ENCODE measurements at regions not wholly inside any gene's neighbourhood (a gene's known extent, or its start where the extent isn't known, plus 50 kb on each side); places are given as distances from the start of the nearest gene placed in this dataset.
A peak's percentile ranks its signal among the peaks of the same experiment; 100 is the strongest.

DNA sequence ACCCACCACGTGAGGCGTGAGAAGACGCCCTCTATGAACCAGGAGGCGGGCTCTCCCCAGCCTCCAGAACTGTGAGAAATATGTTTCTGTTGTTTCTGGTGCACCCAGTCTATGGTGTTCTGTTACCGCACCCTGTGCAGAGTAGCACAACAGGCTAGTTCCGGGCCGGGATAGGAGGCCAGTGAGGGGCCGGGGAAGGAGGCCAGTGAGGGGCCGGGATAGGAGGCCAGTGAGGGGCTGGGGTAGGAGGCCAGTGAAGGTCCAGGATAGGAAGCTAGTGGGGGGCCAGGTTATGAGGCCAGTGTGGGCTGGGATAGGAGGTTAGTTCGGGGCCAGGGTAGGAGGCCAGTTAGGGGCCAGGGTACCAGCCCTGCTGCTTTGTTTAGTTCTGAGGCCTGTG, 204.6 kb downstream of the BARX2 start:
- WGBS, 2 donors = 85 to 90% methylated on average over 10 of the region's 10 CpGs
- intact Hi-C loops (cut with DNase I) = no loop called here
- ATAC-seq (ENCODE audit: low FRiP score) = peak; percentile 79

DNA sequence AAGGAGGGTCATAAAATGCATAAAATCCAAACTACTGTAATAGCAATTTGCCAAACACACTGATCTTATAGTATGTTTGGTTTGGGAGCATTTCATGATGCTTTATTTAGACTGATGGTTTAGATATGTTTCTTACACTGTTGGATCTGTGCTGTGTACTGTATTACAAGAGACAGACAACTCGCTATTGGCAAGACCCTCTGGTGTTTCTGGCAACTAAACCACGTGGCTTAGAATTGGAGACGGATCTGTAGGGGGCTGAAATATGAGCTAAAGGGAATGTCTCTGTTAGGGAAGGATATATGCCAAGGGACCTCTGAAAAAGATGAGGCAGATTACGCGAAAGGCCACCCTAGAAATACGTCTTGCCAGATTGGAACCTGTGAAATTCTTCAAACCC, 208.7 kb downstream of the BARX2 start:
- Histone ChIP-seq H3K27ac (ENCODE audit: low read depth in 1 of 2, low read length in 2 of 2) (no peak overlapping the region), H3K9me3 (ENCODE audit: control insufficient read depth, low read length) (no peaks in the 10 kb centered on the region), H3K4me3 (ENCODE audit: low read length in 2 of 2) (no peak overlapping the region), H3K4me1 (ENCODE audit: control insufficient read depth in 1 of 2, insufficient read depth in 2 of 2, low read length in 2 of 2) (no peaks in the 10 kb centered on the region), H3K27me3 (ENCODE audit: control insufficient read depth in 1 of 2, insufficient read depth in 2 of 2, low read length in 1 of 2) (no peaks in the 10 kb centered on the region), H3K36me3 (ENCODE audit: control insufficient read depth in 1 of 2, insufficient read depth in 2 of 2, low read length in 1 of 2) (no peaks in the 10 kb centered on the region)
- 39 to 40% methylated on average over 6 of the region's 6 CpGs for WGBS, 2 donors
- ATAC-seq (ENCODE audit: low FRiP score) = no peak
- intact Hi-C loops (cut with DNase I) = no loop called here
- no peak for DNase-seq

More for the DNA sequence above, 204.6 kb downstream of the BARX2 start:
- H3K4me1 ChIP-seq (ENCODE audit: control insufficient read depth in 1 of 2, insufficient read depth in 2 of 2, low read length in 2 of 2) = no peaks in the 10 kb centered on the region
- H3K9me3 ChIP-seq (ENCODE audit: control insufficient read depth, low read length) = no peaks in the 10 kb centered on the region
- no peaks in the 10 kb centered on the region for H3K27me3 ChIP-seq (ENCODE audit: control insufficient read depth in 1 of 2, insufficient read depth in 2 of 2, low read length in 1 of 2)
- H3K27ac ChIP-seq (ENCODE audit: low read depth in 1 of 2, low read length in 2 of 2) = no peak overlapping the region
- no peak for DNase-seq
- no peak overlapping the region for H3K4me3 ChIP-seq (ENCODE audit: low read length in 2 of 2)
- H3K36me3 ChIP-seq (ENCODE audit: control insufficient read depth in 1 of 2, insufficient read depth in 2 of 2, low read length in 1 of 2) = no peaks in the 10 kb centered on the region

DNA sequence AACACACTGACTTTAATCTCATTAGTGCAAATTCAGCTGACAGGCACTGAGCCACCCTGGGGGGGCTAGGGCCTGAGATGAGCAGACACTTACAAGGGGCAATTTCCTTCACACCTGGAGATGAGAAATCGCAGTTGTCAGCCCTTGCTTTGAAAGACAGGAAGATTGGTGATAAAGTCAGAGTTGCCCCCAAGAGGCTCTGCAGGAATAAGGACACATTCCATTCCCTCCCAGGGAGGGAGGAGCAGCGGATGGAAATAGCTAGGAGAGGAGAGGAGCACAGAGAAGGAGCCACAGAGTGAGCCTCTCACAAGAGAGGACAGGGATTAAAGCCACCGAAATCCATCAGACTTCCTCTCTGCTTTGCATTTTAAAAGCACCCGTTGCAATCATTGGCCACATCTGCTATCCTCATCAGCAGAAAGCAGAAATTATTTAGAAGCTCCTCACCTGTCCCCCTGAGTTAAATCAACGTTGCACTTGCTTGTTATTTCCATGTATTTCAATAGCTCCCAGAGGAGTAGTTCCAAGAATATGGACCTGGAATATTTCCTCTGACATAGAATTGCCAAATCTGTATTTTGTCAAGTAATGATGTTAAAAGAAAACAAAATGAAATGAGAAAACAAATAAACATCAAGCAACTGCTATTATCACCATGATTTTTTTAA, 213.7 kb downstream of the BARX2 start:
- H3K36me3 ChIP-seq (ENCODE audit: control insufficient read depth in 1 of 2, insufficient read depth in 2 of 2, low read length in 1 of 2) = no peaks in the 10 kb centered on the region
- H3K4me3 ChIP-seq (ENCODE audit: low read length in 2 of 2) = no peak overlapping the region
- H3K4me1 ChIP-seq (ENCODE audit: control insufficient read depth in 1 of 2, insufficient read depth in 2 of 2, low read length in 2 of 2) = no peaks in the 10 kb centered on the region
- ATAC-seq (ENCODE audit: low FRiP score) (no peak), DNase-seq (no peak)
- intact Hi-C loops (cut with DNase I) = no loop called here
- H3K27me3 ChIP-seq (ENCODE audit: control insufficient read depth in 1 of 2, insufficient read depth in 2 of 2, low read length in 1 of 2) = no peaks in the 10 kb centered on the region
- WGBS, 2 donors = 3 to 5% methylated on average over 5 of the region's 5 CpGs
- no peak overlapping the region for H3K27ac ChIP-seq (ENCODE audit: low read depth in 1 of 2, low read length in 2 of 2)
- H3K9me3 ChIP-seq (ENCODE audit: control insufficient read depth, low read length) = no peaks in the 10 kb centered on the region

DNA sequence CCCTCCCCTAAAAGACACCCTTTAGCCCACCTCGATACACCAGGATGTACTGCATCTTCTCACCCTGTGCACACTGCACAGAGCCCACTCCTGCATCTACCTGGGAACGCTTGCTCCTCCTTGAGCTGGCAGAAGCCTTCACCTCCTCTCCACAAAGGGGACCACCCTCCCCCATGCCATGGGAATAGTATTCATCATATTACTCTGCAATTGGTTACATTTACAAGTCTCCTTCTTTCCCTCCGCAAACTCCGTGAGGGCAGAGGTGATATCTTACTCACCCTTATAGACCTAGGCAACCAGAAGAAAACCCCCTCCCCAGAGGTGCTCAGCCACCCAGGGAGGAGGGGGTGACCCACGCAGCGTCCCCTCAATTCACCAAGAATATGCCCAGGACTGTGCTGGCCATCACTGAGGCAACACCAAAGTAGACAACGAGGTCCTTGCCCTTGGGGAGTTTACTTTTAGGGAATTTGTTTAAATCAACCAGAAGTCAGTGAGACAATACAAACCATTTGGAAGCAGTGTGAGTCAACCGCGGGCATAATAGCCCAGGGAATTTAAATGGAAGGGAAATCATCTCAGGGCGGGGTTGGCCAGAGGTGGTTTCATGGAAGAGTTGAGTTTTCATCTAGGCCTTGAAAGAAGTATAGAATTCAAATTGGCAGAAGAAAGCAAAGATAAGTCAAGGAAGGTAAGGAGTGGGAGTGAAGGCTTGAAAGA, 214.5 kb downstream of the BARX2 start:
- 70 to 71% methylated on average over 10 of the region's 10 CpGs for WGBS, 2 donors
- H3K4me3 ChIP-seq (ENCODE audit: low read length in 2 of 2) = no peak overlapping the region
- H3K4me1 ChIP-seq (ENCODE audit: control insufficient read depth in 1 of 2, insufficient read depth in 2 of 2, low read length in 2 of 2) = no peaks in the 10 kb centered on the region
- H3K36me3 ChIP-seq (ENCODE audit: control insufficient read depth in 1 of 2, insufficient read depth in 2 of 2, low read length in 1 of 2) = no peaks in the 10 kb centered on the region
- no peaks in the 10 kb centered on the region for H3K9me3 ChIP-seq (ENCODE audit: control insufficient read depth, low read length)
- DNase-seq = no peak
- H3K27ac ChIP-seq (ENCODE audit: low read depth in 1 of 2, low read length in 2 of 2) = no peak overlapping the region
- ATAC-seq (ENCODE audit: low FRiP score) = no peak
- no peaks in the 10 kb centered on the region for H3K27me3 ChIP-seq (ENCODE audit: control insufficient read depth in 1 of 2, insufficient read depth in 2 of 2, low read length in 1 of 2)
- intact Hi-C loops (cut with DNase I) = loop anchor here in 1 of 2 donors (10.0 kb wide), 1 partner anchor 65 kb away; no protein-coding TSS in a partner anchor

DNA sequence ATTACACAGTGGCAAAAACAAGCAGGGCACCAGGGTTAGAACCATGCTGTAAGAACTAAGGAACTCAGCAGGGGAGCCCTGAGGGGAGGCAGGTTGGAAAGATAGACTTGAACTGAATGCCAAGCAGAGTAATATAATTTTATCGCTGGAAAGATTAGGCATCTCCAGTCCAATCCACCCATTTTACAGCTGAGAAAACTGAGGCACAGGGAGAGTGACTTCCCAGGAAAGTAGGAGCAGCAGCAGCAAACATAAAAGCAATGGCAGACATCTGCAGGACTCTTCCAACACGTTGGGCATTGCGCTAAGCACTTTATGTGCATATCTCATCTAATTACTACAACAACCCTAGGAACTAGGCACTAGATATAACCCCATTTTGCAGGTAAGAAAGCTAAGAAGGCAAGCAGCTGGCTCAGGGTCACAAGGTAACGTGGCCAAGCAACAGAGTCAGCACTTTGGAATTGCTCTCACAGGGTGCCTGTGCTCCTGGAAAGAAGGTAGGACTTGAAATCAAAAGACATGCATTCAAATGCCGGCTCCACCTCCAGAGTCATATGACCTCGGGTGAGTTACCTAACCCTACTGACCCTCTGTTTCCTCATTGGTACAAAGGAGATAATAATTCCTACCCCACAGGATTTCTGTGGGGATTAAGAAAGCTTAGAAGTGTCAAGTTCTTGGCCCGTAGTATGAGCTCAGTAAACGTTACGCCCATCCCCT, 215.3 kb downstream of the BARX2 start:
- Histone ChIP-seq H3K4me3 (ENCODE audit: low read length in 2 of 2) (no peak overlapping the region), H3K9me3 (ENCODE audit: control insufficient read depth, low read length) (no peaks in the 10 kb centered on the region), H3K27me3 (ENCODE audit: control insufficient read depth in 1 of 2, insufficient read depth in 2 of 2, low read length in 1 of 2) (no peaks in the 10 kb centered on the region), H3K27ac (ENCODE audit: low read depth in 1 of 2, low read length in 2 of 2) (no peak overlapping the region), H3K4me1 (ENCODE audit: control insufficient read depth in 1 of 2, insufficient read depth in 2 of 2, low read length in 2 of 2) (no peaks in the 10 kb centered on the region), H3K36me3 (ENCODE audit: control insufficient read depth in 1 of 2, insufficient read depth in 2 of 2, low read length in 1 of 2) (no peaks in the 10 kb centered on the region)
- ATAC-seq (ENCODE audit: low FRiP score) (no peak), DNase-seq (no peak)
- WGBS, 2 donors = 77 to 78% methylated on average over 9 of the region's 9 CpGs
- intact Hi-C loops (cut with DNase I) = loop anchor here in 1 of 2 donors (10.0 kb wide), 1 partner anchor 64 kb away; no protein-coding TSS in a partner anchor

DNA sequence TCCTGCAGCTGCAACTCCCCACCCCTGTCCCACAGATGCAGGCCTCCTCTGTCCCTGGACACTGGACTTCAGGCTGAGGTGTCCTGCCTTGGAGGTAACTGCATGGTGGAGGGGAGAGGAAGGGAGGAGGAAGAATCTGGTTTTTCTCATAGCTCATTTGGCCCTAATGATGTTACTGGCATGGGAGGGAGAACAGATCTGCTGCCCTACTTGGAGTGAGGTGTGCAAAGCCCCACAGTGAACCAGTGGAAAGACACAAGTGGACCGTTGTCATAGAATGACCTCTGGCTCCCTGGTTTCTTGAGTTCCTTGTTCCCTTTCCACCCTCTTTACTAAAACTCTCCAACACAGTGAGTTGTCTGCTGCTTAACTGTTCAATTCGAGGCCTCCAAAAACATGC, 215.9 kb downstream of the BARX2 start:
- peaks cover 3% of the 10 kb centered on the region for H3K9me3 ChIP-seq (ENCODE audit: control insufficient read depth, low read length)
- no peaks in the 10 kb centered on the region for H3K27me3 ChIP-seq (ENCODE audit: control insufficient read depth in 1 of 2, insufficient read depth in 2 of 2, low read length in 1 of 2)
- no peak overlapping the region for H3K27ac ChIP-seq (ENCODE audit: low read depth in 1 of 2, low read length in 2 of 2)
- H3K36me3 ChIP-seq (ENCODE audit: control insufficient read depth in 1 of 2, insufficient read depth in 2 of 2, low read length in 1 of 2) = no peaks in the 10 kb centered on the region
- no peaks in the 10 kb centered on the region for H3K4me1 ChIP-seq (ENCODE audit: control insufficient read depth in 1 of 2, insufficient read depth in 2 of 2, low read length in 2 of 2)
- no peak overlapping the region for H3K4me3 ChIP-seq (ENCODE audit: low read length in 2 of 2)
- ATAC-seq (ENCODE audit: low FRiP score) (no peak), DNase-seq (no peak)
- intact Hi-C loops (cut with DNase I) = loop anchor here in 1 of 2 donors (10.0 kb wide), 1 partner anchor 63 kb away; no protein-coding TSS in a partner anchor
- WGBS, 2 donors = 49 to 57% methylated on average over 2 of the region's 2 CpGs

DNA sequence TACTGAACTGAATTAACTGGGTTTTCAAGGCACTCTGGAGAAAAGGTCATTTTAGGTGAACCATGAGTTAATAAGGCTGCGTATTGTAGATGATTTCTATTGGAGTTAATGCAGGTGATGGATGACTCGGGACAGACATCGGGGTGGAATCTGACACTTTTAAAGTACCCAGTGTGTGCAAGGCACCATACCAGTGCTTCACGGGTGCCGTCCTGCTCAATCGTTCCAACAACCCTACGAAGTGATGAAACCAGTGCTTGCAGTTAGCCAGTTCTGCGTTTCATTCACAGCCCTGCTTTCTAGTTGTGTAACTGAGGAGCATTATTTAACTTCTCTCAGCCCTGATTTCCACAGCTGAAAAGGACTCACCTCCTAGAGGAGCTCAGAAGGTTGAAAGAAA, 216.5 kb downstream of the BARX2 start:
- Histone ChIP-seq H3K4me3 (ENCODE audit: low read length in 2 of 2) (no peak overlapping the region), H3K27me3 (ENCODE audit: control insufficient read depth in 1 of 2, insufficient read depth in 2 of 2, low read length in 1 of 2) (no peaks in the 10 kb centered on the region), H3K36me3 (ENCODE audit: control insufficient read depth in 1 of 2, insufficient read depth in 2 of 2, low read length in 1 of 2) (no peaks in the 10 kb centered on the region), H3K27ac (ENCODE audit: low read depth in 1 of 2, low read length in 2 of 2) (no peak overlapping the region), H3K4me1 (ENCODE audit: control insufficient read depth in 1 of 2, insufficient read depth in 2 of 2, low read length in 2 of 2) (no peaks in the 10 kb centered on the region), H3K9me3 (ENCODE audit: control insufficient read depth, low read length) (peaks cover 3% of the 10 kb centered on the region)
- ATAC-seq (ENCODE audit: low FRiP score) = no peak
- DNase-seq = no peak
- WGBS, 2 donors = 89 to 91% methylated on average over 8 of the region's 8 CpGs
- intact Hi-C loops (cut with DNase I) = loop anchor here in 1 of 2 donors (10.0 kb wide), 1 partner anchor 63 kb away; no protein-coding TSS in a partner anchor

DNA sequence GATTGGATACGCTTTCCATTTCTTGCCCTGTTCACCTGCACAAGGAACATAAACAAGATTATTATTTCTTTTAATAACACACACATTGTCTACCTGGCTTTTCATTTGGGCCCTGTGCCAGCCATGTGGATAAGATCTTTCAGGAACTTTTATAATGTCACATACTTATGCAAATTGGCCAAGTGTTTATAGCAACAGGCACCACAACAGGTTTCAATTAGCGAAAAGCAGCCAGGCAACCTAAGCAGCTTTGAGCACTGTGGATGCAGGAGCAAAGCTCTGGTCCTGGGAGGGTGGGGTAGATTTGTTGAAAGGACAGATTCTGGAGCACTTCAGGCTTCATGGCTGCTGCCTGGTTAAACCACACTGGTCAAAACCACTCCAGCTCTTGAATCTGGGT, 217.4 kb downstream of the BARX2 start:
- ATAC-seq (ENCODE audit: low FRiP score) = no peak

More for the DNA sequence above, 217.4 kb downstream of the BARX2 start:
- DNase-seq = no peak
- intact Hi-C loops (cut with DNase I) = loop anchor here in 1 of 2 donors (10.0 kb wide), 1 partner anchor 62 kb away; no protein-coding TSS in a partner anchor
- 77 to 86% methylated on average over 2 of the region's 2 CpGs for WGBS, 2 donors
- Histone ChIP-seq H3K9me3 (ENCODE audit: control insufficient read depth, low read length) (peaks cover 3% of the 10 kb centered on the region), H3K4me1 (ENCODE audit: control insufficient read depth in 1 of 2, insufficient read depth in 2 of 2, low read length in 2 of 2) (no peaks in the 10 kb centered on the region), H3K36me3 (ENCODE audit: control insufficient read depth in 1 of 2, insufficient read depth in 2 of 2, low read length in 1 of 2) (no peaks in the 10 kb centered on the region), H3K27ac (ENCODE audit: low read depth in 1 of 2, low read length in 2 of 2) (no peak overlapping the region), H3K4me3 (ENCODE audit: low read length in 2 of 2) (no peak overlapping the region), H3K27me3 (ENCODE audit: control insufficient read depth in 1 of 2, insufficient read depth in 2 of 2, low read length in 1 of 2) (no peaks in the 10 kb centered on the region)
